GM12891 (cell line): ENCODE measurements at regions not wholly inside any gene's neighbourhood (a gene's known extent, or its start where the extent isn't known, plus 50 kb on each side); places are given as distances from the start of the nearest gene placed in this dataset.

Experiments used
- POLR2A ChIP-seq: IDR thresholded peaks from 2 replicates; pipeline ENCODE4 v1.6.1; 2011; ENCODE audit warnings: low read depth, low read length, control low read depth
- POLR2AphosphoS5 ChIP-seq: IDR thresholded peaks from 2 replicates; pipeline ENCODE4 v1.6.1; 2011; ENCODE audit warnings: low read depth, low read length, control low read depth
- POU2F2 ChIP-seq: IDR thresholded peaks from 2 replicates; pipeline ENCODE4 v1.6.1; 2011; ENCODE audit warnings: low read depth, mild to moderate bottlenecking, control low read depth, low read length, moderate library complexity
- SPI1 ChIP-seq: IDR thresholded peaks from 2 replicates; pipeline ENCODE4 v1.6.1; 2011; ENCODE audit warnings: low read depth, low read length, control low read depth
- TAF1 ChIP-seq: IDR thresholded peaks from 2 replicates; pipeline ENCODE4 v1.6.1; 2011; ENCODE audit warnings: low read depth, low read length, control low read depth

GRCh38 chr2:18790509-18791171 lies 201.3 kb upstream of the NT5C1B start:
- TF ChIP-seq POLR2A = no peak
- no peak for TF ChIP-seq POLR2AphosphoS5
- TF ChIP-seq SPI1 = no peak
- TF ChIP-seq POU2F2 = no peak
- TF ChIP-seq TAF1 = no peak
